Effector memory CD4-positive, alpha-beta T cell (primary cell): ENCODE measurements at regions not wholly inside any gene's neighbourhood (a gene's known extent, or its start where the extent isn't known, plus 50 kb on each side); places are given as distances from the start of the nearest gene placed in this dataset.

Experiments used
- DNase-seq, 3 donors: peaks; one replicate each; pipeline ENCODE4 v3.0.0-alpha.2; 2020
- H3K27ac ChIP-seq: 2 replicates; pipeline ENCODE4 v1.7.0; 2013; ENCODE audit warnings: mild to moderate bottlenecking, low read length, moderate library complexity; ENCODE audit not compliant: insufficient read depth, poor library complexity, severe bottlenecking
- H3K27me3 ChIP-seq: replicated peaks from 2 replicates; pipeline ENCODE4 v1.7.0; 2013; ENCODE audit warnings: mild to moderate bottlenecking, low read length; ENCODE audit not compliant: insufficient read depth, control insufficient read depth, poor library complexity, severe bottlenecking
- H3K36me3 ChIP-seq: 2 replicates; pipeline ENCODE4 v1.7.0; 2013; ENCODE audit warnings: mild to moderate bottlenecking, low read length, moderate library complexity; ENCODE audit not compliant: control insufficient read depth, insufficient read depth
- H3K4me1 ChIP-seq: 2 replicates; pipeline ENCODE4 v1.7.0; 2013; ENCODE audit warnings: low read length, mild to moderate bottlenecking; ENCODE audit not compliant: control insufficient read depth, insufficient read depth, poor library complexity, severe bottlenecking
- H3K4me3 ChIP-seq: 2 replicates; pipeline ENCODE4 v1.7.0; 2013; ENCODE audit warnings: low read length, low read depth, mild to moderate bottlenecking; ENCODE audit not compliant: insufficient read depth, poor library complexity, severe bottlenecking
- H3K9me3 ChIP-seq: 2 replicates; pipeline ENCODE4 v1.7.0; 2013; ENCODE audit warnings: mild to moderate bottlenecking, low read length, moderate library complexity; ENCODE audit not compliant: control insufficient read depth

GRCh38 chr12:132407992-132408391 is 78.6 kb upstream of the GALNT9 start:
- Histone ChIP-seq H3K4me1 (no peaks in the 10 kb centered on the region), H3K4me3 (no peak overlapping the region), H3K27me3 (no peaks in the 10 kb centered on the region), H3K9me3 (no peaks in the 10 kb centered on the region), H3K27ac (no peak overlapping the region), H3K36me3 (no peaks in the 10 kb centered on the region)
- no peak for DNase-seq

DNA sequence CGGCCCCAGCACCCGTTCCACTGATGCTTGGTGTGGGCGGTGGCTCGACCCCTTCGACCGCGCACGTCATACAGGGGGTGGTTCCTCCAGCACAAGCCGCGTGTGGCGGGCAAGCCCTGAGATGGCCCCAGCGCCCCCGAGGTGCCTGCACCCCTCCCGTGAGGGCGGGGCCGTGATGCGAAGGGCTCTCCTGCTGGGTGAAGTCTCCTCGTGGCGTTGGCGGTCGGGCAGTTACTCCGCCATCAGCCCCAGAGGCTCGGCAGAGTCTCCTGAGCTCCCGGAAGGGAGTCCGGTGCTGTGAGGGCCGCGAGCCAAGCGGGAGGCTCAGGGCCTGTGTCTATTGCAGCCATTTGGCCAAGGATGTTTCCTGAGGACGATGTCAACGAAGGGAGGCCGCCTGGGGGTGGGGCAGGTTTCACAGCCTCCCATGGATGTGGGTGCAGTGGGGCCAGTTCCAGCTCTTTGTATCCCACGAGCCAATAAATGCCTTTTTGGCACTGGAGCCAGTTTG is 78.1 kb upstream of the GALNT9 start:
- H3K4me1 ChIP-seq: no peaks in the 10 kb centered on the region
- no peaks in the 10 kb centered on the region for H3K36me3 ChIP-seq
- H3K27ac ChIP-seq: no peak overlapping the region
- H3K27me3 ChIP-seq: no peaks in the 10 kb centered on the region
- H3K9me3 ChIP-seq: no peaks in the 10 kb centered on the region
- DNase-seq: no peak
- no peak overlapping the region for H3K4me3 ChIP-seq

- Histone ChIP-seq H3K27me3 (no peaks in the 10 kb centered on the region), H3K4me3 (no peak overlapping the region), H3K27ac (no peak overlapping the region), H3K9me3 (no peaks in the 10 kb centered on the region), H3K4me1 (no peaks in the 10 kb centered on the region), H3K36me3 (no peaks in the 10 kb centered on the region)
- no peak for DNase-seq
Observed at GRCh38 chr12:132406493-132407450, 77.4 kb upstream of the GALNT9 start.

GRCh38 chr12:132405742-132406251 is 76.4 kb upstream of the GALNT9 start:
- H3K9me3 ChIP-seq: no peaks in the 10 kb centered on the region
- H3K36me3 ChIP-seq: no peaks in the 10 kb centered on the region
- DNase-seq: no peak
- no peaks in the 10 kb centered on the region for H3K4me1 ChIP-seq
- no peaks in the 10 kb centered on the region for H3K27me3 ChIP-seq
- H3K27ac ChIP-seq: no peak overlapping the region
- H3K4me3 ChIP-seq: no peak overlapping the region

DNA sequence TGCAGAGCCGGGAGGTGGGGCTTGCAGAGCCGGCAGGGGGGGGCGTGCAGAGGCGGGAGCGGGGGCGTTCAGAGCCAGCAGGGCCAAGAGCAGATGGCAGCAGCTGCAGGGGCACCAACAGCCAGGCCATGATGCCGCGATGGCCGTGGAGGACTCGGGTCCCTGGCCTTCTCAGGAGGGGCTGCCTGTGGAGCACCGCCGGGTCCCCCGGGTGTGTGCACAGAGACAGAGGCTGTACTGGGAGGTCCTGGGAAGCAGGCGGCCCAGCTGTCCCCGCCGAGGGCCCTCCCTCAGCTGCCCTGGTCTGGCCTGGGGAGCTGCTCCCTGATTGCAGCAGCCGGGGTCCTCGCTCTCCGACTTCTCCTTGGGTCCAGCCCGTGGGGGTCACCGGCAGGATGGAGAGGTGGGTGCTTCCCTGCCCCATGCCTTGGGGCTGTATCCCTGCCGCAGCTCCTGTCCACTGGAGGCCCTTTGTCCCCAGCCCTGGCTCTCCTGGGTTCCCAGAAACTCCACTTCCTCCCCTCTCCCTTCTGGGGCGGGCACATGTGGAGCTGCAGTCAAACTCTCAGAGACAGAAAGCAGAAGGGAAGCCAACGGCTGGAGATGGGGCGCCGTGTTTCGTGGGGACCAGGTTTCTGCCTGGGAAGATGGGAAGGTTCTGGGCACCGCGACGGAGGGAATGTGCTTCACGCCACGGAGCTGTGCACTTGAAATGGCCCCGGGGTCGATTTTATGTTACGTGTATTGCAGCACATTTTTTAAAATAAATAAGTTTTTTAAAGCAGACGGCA is 75.8 kb upstream of the GALNT9 start:
- no peak overlapping the region for H3K27ac ChIP-seq
- H3K27me3 ChIP-seq: no peaks in the 10 kb centered on the region

GRCh38 chr12:132404435-132404855 is 75.1 kb upstream of the GALNT9 start:
- no peak for DNase-seq
- Histone ChIP-seq H3K36me3 (no peaks in the 10 kb centered on the region), H3K27me3 (no peaks in the 10 kb centered on the region)

More for the DNA sequence above, 75.8 kb upstream of the GALNT9 start:
- no peak for DNase-seq
- H3K4me1 ChIP-seq: no peaks in the 10 kb centered on the region
- no peak overlapping the region for H3K4me3 ChIP-seq
- H3K9me3 ChIP-seq: no peaks in the 10 kb centered on the region
- no peaks in the 10 kb centered on the region for H3K36me3 ChIP-seq

DNA sequence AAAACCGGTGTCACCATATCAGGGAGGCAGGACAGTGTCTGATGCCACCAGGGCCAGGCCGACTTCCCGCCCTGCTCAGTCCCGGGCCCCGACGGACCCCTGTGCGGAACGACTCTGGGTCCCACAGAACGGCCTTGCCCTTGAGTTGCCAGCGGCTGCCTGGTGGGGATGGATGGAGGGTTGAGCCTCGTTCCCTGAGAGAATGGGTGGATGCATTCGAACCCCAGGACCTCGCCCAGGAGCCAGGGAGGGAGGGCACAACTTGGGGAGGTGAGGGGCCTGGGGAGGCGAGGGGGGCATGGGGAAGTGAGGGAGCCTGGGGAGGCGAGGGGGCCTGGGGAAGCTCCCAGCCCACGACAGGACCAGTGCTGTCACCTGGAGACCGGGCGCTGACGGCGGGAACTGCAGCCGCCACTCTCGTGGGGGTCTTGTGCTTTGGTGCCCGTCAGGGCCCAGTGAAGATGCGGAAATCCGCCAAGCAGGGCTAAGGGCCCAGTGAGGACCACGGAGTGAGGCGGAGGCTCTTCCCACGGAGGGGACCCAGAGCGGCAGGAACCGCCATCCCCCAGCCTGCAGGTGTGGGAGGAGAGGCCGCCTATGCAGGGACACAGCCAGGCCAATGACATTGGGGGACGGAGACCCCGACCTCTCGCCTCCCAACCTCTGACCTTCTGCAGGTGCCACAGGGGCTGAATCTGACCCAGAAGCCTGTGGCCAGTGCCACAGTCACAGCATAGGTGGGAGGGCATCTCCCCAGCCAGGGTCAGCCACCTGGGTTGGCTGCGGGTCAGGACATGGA is 74.4 kb upstream of the GALNT9 start:
- H3K27me3 ChIP-seq: no peaks in the 10 kb centered on the region
- DNase-seq: no peak
- H3K36me3 ChIP-seq: no peaks in the 10 kb centered on the region
- H3K4me3 ChIP-seq: no peak overlapping the region
- H3K4me1 ChIP-seq: no peaks in the 10 kb centered on the region
- H3K9me3 ChIP-seq: no peaks in the 10 kb centered on the region
- no peak overlapping the region for H3K27ac ChIP-seq

More at GRCh38 chr12:132404435-132404855, 75.1 kb upstream of the GALNT9 start:
- Histone ChIP-seq H3K4me3 (no peak overlapping the region), H3K9me3 (no peaks in the 10 kb centered on the region), H3K27ac (no peak overlapping the region), H3K4me1 (no peaks in the 10 kb centered on the region)

- DNase-seq: no peak
- Histone ChIP-seq H3K4me1 (no peaks in the 10 kb centered on the region), H3K27ac (no peak overlapping the region), H3K36me3 (no peaks in the 10 kb centered on the region), H3K9me3 (no peaks in the 10 kb centered on the region), H3K4me3 (no peak overlapping the region), H3K27me3 (no peaks in the 10 kb centered on the region)
Observed at GRCh38 chr12:132402831-132403416, 73.5 kb upstream of the GALNT9 start.

DNA sequence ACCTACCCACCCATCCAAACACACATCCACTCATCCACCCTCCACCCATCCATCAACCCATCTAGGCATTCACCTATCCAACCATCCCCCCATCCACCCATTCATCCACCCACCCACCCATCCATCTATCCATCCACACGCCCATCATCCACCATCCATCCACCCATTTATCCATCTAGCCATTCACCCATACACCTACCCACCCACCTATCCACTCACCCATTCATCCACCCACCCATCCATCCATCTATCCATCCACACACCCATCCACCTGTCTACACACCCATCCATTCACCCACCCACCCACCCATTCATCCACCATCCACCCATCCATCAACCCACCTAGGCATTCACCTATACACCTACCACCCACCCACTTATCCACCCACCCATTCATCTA is 72.6 kb upstream of the GALNT9 start:
- Histone ChIP-seq H3K4me3 (no peak overlapping the region), H3K9me3 (no peaks in the 10 kb centered on the region), H3K36me3 (no peaks in the 10 kb centered on the region), H3K27me3 (no peaks in the 10 kb centered on the region), H3K4me1 (no peaks in the 10 kb centered on the region), H3K27ac (no peak overlapping the region)
- DNase-seq: no peak
